ENCODE measurements at regions not wholly inside any gene's neighbourhood (a gene's known extent, or its start where the extent isn't known, plus 50 kb on each side); places are given as distances from the start of the nearest gene placed in this dataset.

GRCh38 chr7:69282946-69283345, 315.3 kb upstream of the AUTS2 start:
- TF ChIP-seq, protein P1, sequence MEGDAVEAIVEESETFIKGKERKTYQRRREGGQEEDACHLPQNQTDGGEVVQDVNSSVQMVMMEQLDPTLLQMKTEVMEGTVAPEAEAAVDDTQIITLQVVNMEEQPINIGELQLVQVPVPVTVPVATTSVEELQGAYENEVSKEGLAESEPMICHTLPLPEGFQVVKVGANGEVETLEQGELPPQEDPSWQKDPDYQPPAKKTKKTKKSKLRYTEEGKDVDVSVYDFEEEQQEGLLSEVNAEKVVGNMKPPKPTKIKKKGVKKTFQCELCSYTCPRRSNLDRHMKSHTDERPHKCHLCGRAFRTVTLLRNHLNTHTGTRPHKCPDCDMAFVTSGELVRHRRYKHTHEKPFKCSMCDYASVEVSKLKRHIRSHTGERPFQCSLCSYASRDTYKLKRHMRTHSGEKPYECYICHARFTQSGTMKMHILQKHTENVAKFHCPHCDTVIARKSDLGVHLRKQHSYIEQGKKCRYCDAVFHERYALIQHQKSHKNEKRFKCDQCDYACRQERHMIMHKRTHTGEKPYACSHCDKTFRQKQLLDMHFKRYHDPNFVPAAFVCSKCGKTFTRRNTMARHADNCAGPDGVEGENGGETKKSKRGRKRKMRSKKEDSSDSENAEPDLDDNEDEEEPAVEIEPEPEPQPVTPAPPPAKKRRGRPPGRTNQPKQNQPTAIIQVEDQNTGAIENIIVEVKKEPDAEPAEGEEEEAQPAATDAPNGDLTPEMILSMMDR (conservative IDR thresholded peaks at IDR 0.05; ENCODE audit: low read depth in 2 of 2) = no peak
- TF ChIP-seq, protein P2, sequence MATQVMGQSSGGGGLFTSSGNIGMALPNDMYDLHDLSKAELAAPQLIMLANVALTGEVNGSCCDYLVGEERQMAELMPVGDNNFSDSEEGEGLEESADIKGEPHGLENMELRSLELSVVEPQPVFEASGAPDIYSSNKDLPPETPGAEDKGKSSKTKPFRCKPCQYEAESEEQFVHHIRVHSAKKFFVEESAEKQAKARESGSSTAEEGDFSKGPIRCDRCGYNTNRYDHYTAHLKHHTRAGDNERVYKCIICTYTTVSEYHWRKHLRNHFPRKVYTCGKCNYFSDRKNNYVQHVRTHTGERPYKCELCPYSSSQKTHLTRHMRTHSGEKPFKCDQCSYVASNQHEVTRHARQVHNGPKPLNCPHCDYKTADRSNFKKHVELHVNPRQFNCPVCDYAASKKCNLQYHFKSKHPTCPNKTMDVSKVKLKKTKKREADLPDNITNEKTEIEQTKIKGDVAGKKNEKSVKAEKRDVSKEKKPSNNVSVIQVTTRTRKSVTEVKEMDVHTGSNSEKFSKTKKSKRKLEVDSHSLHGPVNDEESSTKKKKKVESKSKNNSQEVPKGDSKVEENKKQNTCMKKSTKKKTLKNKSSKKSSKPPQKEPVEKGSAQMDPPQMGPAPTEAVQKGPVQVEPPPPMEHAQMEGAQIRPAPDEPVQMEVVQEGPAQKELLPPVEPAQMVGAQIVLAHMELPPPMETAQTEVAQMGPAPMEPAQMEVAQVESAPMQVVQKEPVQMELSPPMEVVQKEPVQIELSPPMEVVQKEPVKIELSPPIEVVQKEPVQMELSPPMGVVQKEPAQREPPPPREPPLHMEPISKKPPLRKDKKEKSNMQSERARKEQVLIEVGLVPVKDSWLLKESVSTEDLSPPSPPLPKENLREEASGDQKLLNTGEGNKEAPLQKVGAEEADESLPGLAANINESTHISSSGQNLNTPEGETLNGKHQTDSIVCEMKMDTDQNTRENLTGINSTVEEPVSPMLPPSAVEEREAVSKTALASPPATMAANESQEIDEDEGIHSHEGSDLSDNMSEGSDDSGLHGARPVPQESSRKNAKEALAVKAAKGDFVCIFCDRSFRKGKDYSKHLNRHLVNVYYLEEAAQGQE (IDR thresholded peaks at IDR 0.05; ENCODE audit: unreplicated experiment) = no peak
- TF ChIP-seq EZH2phosphoT487 (IDR thresholded peaks at IDR 0.05; ENCODE audit: unreplicated experiment) (no peak), POLR2AphosphoS5 (IDR thresholded peaks at IDR 0.05; ENCODE audit: low read depth) (no peak)
